H1 (cell line): ENCODE measurements at regions not wholly inside any gene's neighbourhood (a gene's known extent, or its start where the extent isn't known, plus 50 kb on each side); places are given as distances from the start of the nearest gene placed in this dataset.

Experiments used
- CTCF ChIA-PET: fragments of 300-600 bp; sonication (Branson Sonifier 250); formaldehyde crosslinking; loops from one replicate; lab custom pipeline; 2021; ENCODE audit not compliant: partially characterized antibody; lab: Charles Lee
- POLR2A ChIA-PET: fragments of 300-600 bp; sonication (Branson Sonifier 250); formaldehyde crosslinking; loops from one replicate; lab custom pipeline; 2021; ENCODE audit warnings: inconsistent platforms; ENCODE audit not compliant: partially characterized antibody; lab: Charles Lee
- DNase-seq, 2 experiments: peaks; one replicate each; pipeline versions ENCODE4 v3.0.0 to v3.0.0-alpha.2; 2010 to 2022; ENCODE audit warnings: low spot score in 2 of 2, low read depth in 1 of 2, mixed read lengths in 1 of 2
- FAIRE-seq: peaks from 2 replicates; lab custom pipeline; 2011; peaks lifted over from hg19 to GRCh38; lab: Jason Lieb, UNC
- H2AFZ ChIP-seq: 2 replicates; pipeline ENCODE4 v1.8.1; 2012; ENCODE audit warnings: low read length, inconsistent platforms
- H2AK5ac ChIP-seq: 2 replicates; pipeline ENCODE4 v1.6.1; 2013; ENCODE audit warnings: low read depth, low read length
- H2BK120ac ChIP-seq: replicated peaks from 2 replicates; pipeline ENCODE3; 2013; ENCODE audit warnings: low read depth, low read length, inconsistent platforms
- H2BK12ac ChIP-seq: 2 replicates; pipeline ENCODE4 v1.6.1; 2013; ENCODE audit warnings: low read depth, low read length
- H2BK15ac ChIP-seq: 2 replicates; pipeline ENCODE4 v1.6.1; 2013; ENCODE audit warnings: low read length
- H2BK20ac ChIP-seq: 2 replicates; pipeline ENCODE4 v1.6.1; 2013; ENCODE audit warnings: low read length
- H2BK5ac ChIP-seq: 2 replicates; pipeline ENCODE4 v1.6.1; 2013; ENCODE audit warnings: low read depth, low read length
- H3K14ac ChIP-seq: 2 replicates; pipeline ENCODE4 v1.6.1; 2013; ENCODE audit warnings: inconsistent platforms; ENCODE audit not compliant: insufficient read length
- H3K18ac ChIP-seq: 2 replicates; pipeline ENCODE4 v1.6.1; 2013; ENCODE audit warnings: low read length; ENCODE audit errors: extremely low read depth
- H3K23ac ChIP-seq: 2 replicates; pipeline ENCODE4 v1.6.1; 2013; ENCODE audit warnings: inconsistent platforms; ENCODE audit not compliant: insufficient read length
- H3K23me2 ChIP-seq: 2 replicates; pipeline ENCODE4 v1.6.1; 2013; ENCODE audit warnings: low read depth, low read length
- H3K27ac ChIP-seq: 2 replicates; pipeline ENCODE4 v1.6.1; 2011; ENCODE audit warnings: low read depth, low read length, inconsistent platforms
- H3K27me3 ChIP-seq, 4 experiments: replicated peaks in 1 of 4; 1 replicate in 1 of 4; 2 replicates in 3 of 4; pipeline versions ENCODE4 v1.6.1 to v1.8.1; 2011 to 2013; ENCODE audit warnings: low read length in 3 of 4, mild to moderate bottlenecking in 3 of 4, inconsistent platforms in 2 of 4, mixed read lengths in 2 of 4, moderate library complexity in 1 of 4; ENCODE audit not compliant: control insufficient read depth in 3 of 4, insufficient read depth in 3 of 4; ENCODE audit errors: extremely low read depth in 1 of 4
- H3K36me3 ChIP-seq, 4 experiments: 2 replicates each; pipeline versions ENCODE4 v1.6.1 to v1.8.1; 2011 to 2013; ENCODE audit warnings: mild to moderate bottlenecking in 4 of 4, low read length in 3 of 4, moderate library complexity in 2 of 4, control low read depth in 1 of 4, inconsistent platforms in 1 of 4; ENCODE audit not compliant: insufficient read depth in 4 of 4, control insufficient read depth in 2 of 4
- H3K4ac ChIP-seq: replicated peaks from 2 replicates; pipeline ENCODE3; 2013; ENCODE audit warnings: low read length, low read depth, mixed read lengths, inconsistent platforms; ENCODE audit not compliant: insufficient read length
- H3K4me1 ChIP-seq, 4 experiments: replicated peaks in 1 of 4; 1 replicate in 1 of 4; 2 replicates in 3 of 4; pipeline versions ENCODE4 v1.6.1 to v1.8.1; 2011 to 2013; ENCODE audit warnings: low read length in 3 of 4, inconsistent platforms in 2 of 4, mixed read lengths in 1 of 4; ENCODE audit not compliant: insufficient read depth in 4 of 4, control insufficient read depth in 3 of 4
- H3K4me2 ChIP-seq, 2 experiments: 2 replicates each; pipeline versions ENCODE4 v1.6.1 to v1.8.1; 2011 to 2013; ENCODE audit warnings: low read depth in 2 of 2, low read length in 2 of 2, control low read depth in 1 of 2, inconsistent platforms in 1 of 2, mild to moderate bottlenecking in 1 of 2; ENCODE audit not compliant: insufficient read depth in 1 of 2
- H3K4me3 ChIP-seq, 4 experiments: fragments of 200-600, 300-600 bp in 1 of 4; sonication (generic), shearing (Covaris generic), sonication (Bioruptor Twin) in 1 of 4; 2 replicates each; pipeline versions ENCODE4 v1.5.1 to v1.8.1; 2011 to 2016; ENCODE audit warnings: low read length in 4 of 4, low read depth in 3 of 4, control low read depth in 2 of 4, inconsistent platforms in 2 of 4, mild to moderate bottlenecking in 2 of 4, mixed read lengths in 1 of 4, moderate library complexity in 1 of 4; ENCODE audit not compliant: insufficient read depth in 2 of 4; ENCODE audit errors: extremely low read depth in 1 of 4
- H3K56ac ChIP-seq: replicated peaks from 2 replicates; pipeline ENCODE3; 2013; ENCODE audit warnings: low read depth, mild to moderate bottlenecking, mixed read lengths, low read length, inconsistent platforms; ENCODE audit not compliant: insufficient read length
- H3K79me1 ChIP-seq: 2 replicates; pipeline ENCODE4 v1.6.1; 2013; ENCODE audit warnings: low read depth, low read length, control low read depth
- H3K79me2 ChIP-seq, 2 experiments: 2 replicates each; pipeline versions ENCODE4 v1.6.1 to v1.8.1; 2012 to 2013; ENCODE audit warnings: low read length in 2 of 2, mild to moderate bottlenecking in 2 of 2, inconsistent platforms in 1 of 2; ENCODE audit not compliant: insufficient read depth in 2 of 2, control insufficient read depth in 1 of 2
- H3K9ac ChIP-seq, 4 experiments: replicated peaks in 1 of 4; 1 replicate in 1 of 4; 2 replicates in 3 of 4; pipeline versions ENCODE4 v1.6.1 to v1.8.1; 2011 to 2013; ENCODE audit warnings: low read depth in 3 of 4, low read length in 3 of 4, control low read depth in 2 of 4, mild to moderate bottlenecking in 2 of 4, moderate library complexity in 2 of 4, inconsistent platforms in 1 of 4; ENCODE audit errors: extremely low read depth in 1 of 4
- H3K9me3 ChIP-seq, 2 experiments: 2 replicates each; pipeline versions ENCODE4 v1.6.1 to v1.8.1; 2012 to 2013; ENCODE audit warnings: mild to moderate bottlenecking in 2 of 2, moderate library complexity in 2 of 2, control low read depth in 1 of 2, inconsistent platforms in 1 of 2, low read depth in 1 of 2, low read length in 1 of 2, mixed read lengths in 1 of 2; ENCODE audit not compliant: insufficient read depth in 2 of 2
- H4K20me1 ChIP-seq, 2 experiments: replicated peaks in 1 of 2; 2 replicates each; pipeline versions ENCODE3 to v1.8.1; 2011 to 2013; ENCODE audit warnings: inconsistent platforms in 2 of 2, low read length in 2 of 2, mild to moderate bottlenecking in 1 of 2; ENCODE audit not compliant: insufficient read depth in 2 of 2, control insufficient read depth in 1 of 2
- H4K5ac ChIP-seq: 2 replicates; pipeline ENCODE4 v1.6.1; 2013; ENCODE audit warnings: low read length, low read depth, mixed read lengths, inconsistent platforms; ENCODE audit not compliant: insufficient read length
- H4K8ac ChIP-seq: 2 replicates; pipeline ENCODE4 v1.8.0; 2013; ENCODE audit warnings: mild to moderate bottlenecking, moderate library complexity, low read length, inconsistent platforms; ENCODE audit not compliant: insufficient read depth; ENCODE audit errors: extremely low read depth
- H4K91ac ChIP-seq: replicated peaks from 2 replicates; pipeline ENCODE3; 2013; ENCODE audit warnings: low read length, mixed read lengths, inconsistent platforms; ENCODE audit not compliant: insufficient read length
- EP300 ChIP-seq, 2 experiments: IDR thresholded peaks; 1 replicate in 1 of 2; 2 replicates in 1 of 2; pipeline ENCODE4 v1.6.1; 2011 to 2012; ENCODE audit warnings: low read depth in 2 of 2, low read length in 2 of 2, mild to moderate bottlenecking in 2 of 2, borderline replicate concordance in 1 of 2, inconsistent platforms in 1 of 2, moderate library complexity in 1 of 2
- GABPA ChIP-seq: IDR thresholded peaks from 2 replicates; pipeline ENCODE4 v1.6.1; 2011; ENCODE audit warnings: mild to moderate bottlenecking, low read length, moderate library complexity, borderline replicate concordance; ENCODE audit not compliant: insufficient read depth
- HDAC6 ChIP-seq: IDR thresholded peaks from one replicate; pipeline ENCODE4 v1.7.1; 2012; ENCODE audit warnings: low read depth, mild to moderate bottlenecking, inconsistent platforms, low read length, moderate library complexity
- KDM5A ChIP-seq: fragments of 200-600 bp; IDR thresholded peaks from 2 replicates; pipeline ENCODE4 v1.7.1; 2012; ENCODE audit warnings: mild to moderate bottlenecking, low read length, inconsistent platforms, mixed read lengths
- MAX ChIP-seq: IDR thresholded peaks from 2 replicates; pipeline ENCODE4 v1.6.1; 2012; ENCODE audit warnings: inconsistent platforms
- POLR2A ChIP-seq, 2 experiments: IDR thresholded peaks; 1 replicate in 1 of 2; 2 replicates in 1 of 2; pipeline ENCODE4 v1.6.1; 2011; ENCODE audit warnings: low read depth in 2 of 2, low read length in 2 of 2, mild to moderate bottlenecking in 2 of 2; ENCODE audit errors: control extremely low read depth in 1 of 2
- RBBP5 ChIP-seq: IDR thresholded peaks from 2 replicates; pipeline ENCODE4 v1.7.1; 2012; ENCODE audit warnings: low read depth, mild to moderate bottlenecking, inconsistent platforms, low read length, moderate library complexity, borderline replicate concordance
- RNF2 ChIP-seq: fragments of 200-900, 300-1000 bp; sonication (generic); IDR thresholded peaks from 2 replicates; pipeline ENCODE4 v1.7.1; 2016; ENCODE audit warnings: borderline replicate concordance, low read depth, mild to moderate bottlenecking, antibody characterized with exemption, low read length; ENCODE audit not compliant: poor library complexity, severe bottlenecking; ENCODE audit errors: missing control alignments
- RXRA ChIP-seq: IDR thresholded peaks from 2 replicates; pipeline ENCODE4 v1.6.1; 2011; ENCODE audit warnings: low read depth, mild to moderate bottlenecking, low read length, moderate library complexity; ENCODE audit not compliant: insufficient read depth
- TAF7 ChIP-seq: optimal IDR thresholded peaks from 2 replicates; pipeline ENCODE3; 2011; ENCODE audit warnings: low read depth, mild to moderate bottlenecking, inconsistent platforms, low read length, moderate library complexity, borderline replicate concordance

- H4K20me1 ChIP-seq, result no peaks in the 10 kb centered on the region
- H4K5ac ChIP-seq, result no peak overlapping the region
- FAIRE-seq, result no peak
- H3K56ac ChIP-seq, result no peak overlapping the region
- no peak overlapping the region for H2AFZ ChIP-seq
- no peaks in the 10 kb centered on the region for H3K9me3 ChIP-seq
- no peak for TF ChIP-seq RNF2
- TF ChIP-seq GABPA, result no peak
- TF ChIP-seq TAF7, result no peak
- TF ChIP-seq RBBP5, result no peak
- TF ChIP-seq MAX, result no peak
- no peak for TF ChIP-seq RXRA
- TF ChIP-seq KDM5A, result no peak
- TF ChIP-seq EP300 (IDR thresholded peaks at IDR 0.05; ENCODE audit: borderline replicate concordance in 1 of 2, low read depth in 2 of 2, low read length in 2 of 2), result no peak
- TF ChIP-seq POLR2A (IDR thresholded peaks at IDR 0.05; ENCODE audit: control extremely low read depth in 1 of 2, low read depth in 2 of 2, low read length in 2 of 2), result no peak
- no peak for TF ChIP-seq HDAC6
- H3K4ac ChIP-seq, result no peak overlapping the region
- H3K4me2 ChIP-seq, result no peak overlapping the region
- H3K23me2 ChIP-seq, result no peaks in the 10 kb centered on the region
- no peak overlapping the region for H4K91ac ChIP-seq
- POLR2A ChIA-PET, result no interaction called here
- no peak overlapping the region for H3K27ac ChIP-seq
- H3K18ac ChIP-seq, result no peak overlapping the region
- H2BK20ac ChIP-seq, result no peak overlapping the region
- H3K36me3 ChIP-seq, result no peaks in the 10 kb centered on the region
- H3K27me3 ChIP-seq, result no peaks in the 10 kb centered on the region
- CTCF ChIA-PET, result interaction anchor here (4.6 kb wide), 1 partner anchor 12 kb away, joined by 24 read pairs; no protein-coding TSS in a partner anchor
- no peak overlapping the region for H3K4me3 ChIP-seq
- DNase-seq, result no peak
- H2BK120ac ChIP-seq, result no peak overlapping the region
- no peak overlapping the region for H4K8ac ChIP-seq
- no peak overlapping the region for H3K23ac ChIP-seq
- no peak overlapping the region for H2BK15ac ChIP-seq
- H3K79me1 ChIP-seq, result no peaks in the 10 kb centered on the region
- H3K79me2 ChIP-seq, result no peaks in the 10 kb centered on the region
- no peak overlapping the region for H2BK12ac ChIP-seq
- H3K4me1 ChIP-seq, result no peaks in the 10 kb centered on the region
- H3K14ac ChIP-seq, result no peak overlapping the region
- no peak overlapping the region for H2BK5ac ChIP-seq
- H2AK5ac ChIP-seq, result no peak overlapping the region
- no peak overlapping the region for H3K9ac ChIP-seq
Observed at GRCh38 chr11:29008481-29008880, 900.3 kb downstream of the METTL15 start.
